Hepatocyte (in vitro differentiated cells): ENCODE measurements at regions not wholly inside any gene's neighbourhood (a gene's known extent, or its start where the extent isn't known, plus 50 kb on each side); places are given as distances from the start of the nearest gene placed in this dataset.

Experiments used
- EZH2phosphoT487 ChIP-seq: fragments of 200-600 bp; sonication (generic); IDR thresholded peaks from one replicate; pipeline ENCODE4 v1.6.1; 2018; ENCODE audit warnings: antibody characterized with exemption, mild to moderate bottlenecking, low read depth, moderate library complexity; ENCODE audit not compliant: unreplicated experiment, severe bottlenecking
- TF ChIP-seq, protein P1 (sequence below): fragments of 200-600 bp; sonication (generic); IDR thresholded peaks from 2 replicates; pipeline ENCODE4 v1.5.1; 2016; ENCODE audit warnings: antibody characterized with exemption, mild to moderate bottlenecking; ENCODE audit not compliant: poor library complexity

DNA sequence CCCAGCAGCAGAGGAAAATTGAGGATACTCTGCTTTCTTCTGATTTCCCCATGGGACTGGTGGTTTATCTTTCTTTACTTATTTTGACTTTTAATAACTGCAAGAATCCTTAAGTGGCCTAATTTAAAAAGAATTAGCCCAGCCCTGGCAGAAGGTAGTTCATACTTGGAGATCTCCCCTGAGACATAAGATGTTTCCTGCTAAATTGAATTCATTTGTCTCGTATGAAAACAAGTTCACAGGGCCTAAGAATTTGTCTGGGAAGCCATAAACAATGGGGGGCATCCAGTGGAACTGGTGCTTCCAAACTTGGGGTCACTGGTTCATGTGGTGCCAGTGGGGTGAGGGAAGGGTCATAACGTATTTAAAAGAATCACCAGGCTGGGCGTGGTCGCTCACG, 283.1 kb upstream of the RASGRP1 start:
- TF ChIP-seq, protein P1, sequence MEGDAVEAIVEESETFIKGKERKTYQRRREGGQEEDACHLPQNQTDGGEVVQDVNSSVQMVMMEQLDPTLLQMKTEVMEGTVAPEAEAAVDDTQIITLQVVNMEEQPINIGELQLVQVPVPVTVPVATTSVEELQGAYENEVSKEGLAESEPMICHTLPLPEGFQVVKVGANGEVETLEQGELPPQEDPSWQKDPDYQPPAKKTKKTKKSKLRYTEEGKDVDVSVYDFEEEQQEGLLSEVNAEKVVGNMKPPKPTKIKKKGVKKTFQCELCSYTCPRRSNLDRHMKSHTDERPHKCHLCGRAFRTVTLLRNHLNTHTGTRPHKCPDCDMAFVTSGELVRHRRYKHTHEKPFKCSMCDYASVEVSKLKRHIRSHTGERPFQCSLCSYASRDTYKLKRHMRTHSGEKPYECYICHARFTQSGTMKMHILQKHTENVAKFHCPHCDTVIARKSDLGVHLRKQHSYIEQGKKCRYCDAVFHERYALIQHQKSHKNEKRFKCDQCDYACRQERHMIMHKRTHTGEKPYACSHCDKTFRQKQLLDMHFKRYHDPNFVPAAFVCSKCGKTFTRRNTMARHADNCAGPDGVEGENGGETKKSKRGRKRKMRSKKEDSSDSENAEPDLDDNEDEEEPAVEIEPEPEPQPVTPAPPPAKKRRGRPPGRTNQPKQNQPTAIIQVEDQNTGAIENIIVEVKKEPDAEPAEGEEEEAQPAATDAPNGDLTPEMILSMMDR = no peak
- TF ChIP-seq EZH2phosphoT487 = no peak
